ENCODE measurements at regions not wholly inside any gene's neighbourhood (a gene's known extent, or its start where the extent isn't known, plus 50 kb on each side); places are given as distances from the start of the nearest gene placed in this dataset.
"Not testable (repeated sequence)": the region's sequence is repeated elsewhere in the genome, so short reads cannot be mapped to it uniquely, and the experiment has no call there.

- DNase-seq (ENCODE audit: low read depth) = no peak
Measured at GRCh38 chr13:83730674-83731073, 151.6 kb downstream of the SLITRK1 start.

GRCh38 chr13:83722443-83722842, 159.8 kb downstream of the SLITRK1 start:
- no peak for DNase-seq (ENCODE audit: low read depth)

GRCh38 chr13:83716121-83716520, 166.2 kb downstream of the SLITRK1 start:
- DNase-seq (ENCODE audit: low read depth) = no peak

DNA sequence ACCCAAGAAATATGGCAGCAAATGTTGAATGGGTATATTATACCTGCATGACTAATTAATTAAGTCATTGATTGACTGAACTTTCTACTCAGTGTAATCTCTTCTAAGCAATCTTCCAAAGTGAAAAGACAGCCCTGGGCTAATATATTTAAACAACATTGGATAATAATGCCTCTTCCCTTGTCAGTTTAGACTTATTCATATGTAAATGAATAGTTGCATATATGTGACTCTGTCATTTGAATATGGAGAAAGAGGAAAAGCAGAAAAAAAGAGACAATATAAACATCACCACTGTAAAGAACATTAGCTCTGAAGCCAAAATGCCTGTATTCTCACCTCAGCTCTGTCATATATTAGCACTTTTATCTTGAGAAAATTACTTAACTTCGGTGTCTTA, 168.0 kb downstream of the SLITRK1 start:
- no peak for DNase-seq (ENCODE audit: low read depth)

GRCh38 chr13:83710133-83710515, 172.2 kb downstream of the SLITRK1 start:
- no peak for DNase-seq (ENCODE audit: low read depth)

GRCh38 chr13:83709426-83710132, 172.7 kb downstream of the SLITRK1 start:
- no peak for DNase-seq (ENCODE audit: low read depth)

DNA sequence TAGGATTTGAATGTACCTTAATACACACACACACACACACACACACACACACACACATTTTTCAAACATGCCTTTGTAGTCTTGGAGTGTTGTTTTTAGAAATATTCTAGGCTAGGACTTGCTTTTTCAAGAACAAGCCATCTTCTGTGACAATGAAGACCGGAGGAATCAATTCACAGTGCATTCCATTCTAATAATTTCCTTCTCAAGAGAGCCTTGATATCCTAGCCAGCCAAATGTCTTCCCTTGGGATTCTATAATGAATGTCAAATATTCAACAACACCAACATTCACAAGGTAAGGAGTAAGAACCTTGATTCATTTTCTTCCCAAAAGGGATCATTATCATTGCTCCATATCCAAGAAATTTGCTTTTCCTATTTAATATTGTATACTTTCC, 180.3 kb downstream of the SLITRK1 start:
- no peak for DNase-seq (ENCODE audit: low read depth)

DNA sequence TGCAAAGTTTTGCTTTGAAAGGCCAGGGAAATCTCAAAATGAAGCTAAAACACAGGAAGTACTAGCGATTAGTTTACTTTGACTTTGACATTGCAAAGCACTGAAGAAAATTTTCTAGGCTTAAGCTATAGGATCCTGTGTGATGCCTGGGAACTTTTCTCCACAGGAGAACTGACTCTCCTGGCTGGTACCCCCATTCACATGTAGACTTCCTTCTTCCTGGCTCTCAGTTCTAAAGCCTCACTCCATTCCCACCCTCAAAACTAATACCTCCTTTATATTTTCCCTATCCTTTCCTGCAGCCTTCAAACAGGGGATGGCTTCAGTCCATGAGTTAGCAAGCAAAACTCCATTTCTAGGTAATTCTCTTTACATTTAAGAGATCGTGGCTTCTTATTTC, 189.5 kb downstream of the SLITRK1 start:
- no peak for DNase-seq (ENCODE audit: low read depth)

GRCh38 chr13:83691966-83692365, 190.3 kb downstream of the SLITRK1 start:
- no peak for DNase-seq (ENCODE audit: low read depth)

- no peak for DNase-seq (ENCODE audit: low read depth)
Measured at GRCh38 chr13:83681547-83681946, 200.7 kb downstream of the SLITRK1 start.

DNA sequence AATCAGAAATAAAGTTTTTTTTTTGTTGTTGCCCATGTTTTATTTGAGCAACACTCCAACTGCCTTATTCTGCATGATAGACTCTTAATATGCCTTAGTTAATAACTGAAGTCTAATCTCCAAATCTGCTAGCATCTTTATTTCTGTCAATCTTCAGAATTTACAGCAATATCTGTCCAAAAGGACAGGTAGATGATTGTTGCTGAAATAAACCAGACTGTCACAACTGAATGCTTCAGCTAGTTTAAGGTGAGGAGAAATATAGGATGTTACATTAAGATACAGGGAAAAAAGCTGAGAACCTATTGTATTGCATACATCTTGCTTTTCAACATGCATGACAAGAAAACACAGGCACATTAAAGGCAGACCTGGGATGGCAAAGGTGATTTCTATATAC, 204.3 kb downstream of the SLITRK1 start:
- no peak for DNase-seq (ENCODE audit: low read depth)

DNA sequence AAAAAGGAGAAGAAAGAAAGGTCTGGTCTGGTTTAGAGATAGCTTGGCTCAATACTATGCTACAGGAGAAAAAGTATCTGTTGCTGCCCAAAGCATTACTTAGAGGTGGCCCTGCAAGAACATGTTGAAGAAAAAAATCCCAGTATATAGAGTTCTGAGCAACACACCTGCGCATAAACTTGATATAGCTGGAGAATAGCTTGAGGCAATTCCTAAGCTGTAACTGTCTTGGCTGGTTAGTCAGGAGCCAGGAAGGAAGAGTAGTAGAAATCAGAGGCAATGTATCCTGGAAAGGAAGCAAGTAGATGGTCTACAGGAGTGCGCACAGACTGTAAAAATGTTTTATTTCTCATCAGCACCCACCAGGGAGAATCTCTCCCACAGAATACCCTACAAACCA, 209.7 kb downstream of the SLITRK1 start:
- DNase-seq (ENCODE audit: low read depth) = no peak

DNA sequence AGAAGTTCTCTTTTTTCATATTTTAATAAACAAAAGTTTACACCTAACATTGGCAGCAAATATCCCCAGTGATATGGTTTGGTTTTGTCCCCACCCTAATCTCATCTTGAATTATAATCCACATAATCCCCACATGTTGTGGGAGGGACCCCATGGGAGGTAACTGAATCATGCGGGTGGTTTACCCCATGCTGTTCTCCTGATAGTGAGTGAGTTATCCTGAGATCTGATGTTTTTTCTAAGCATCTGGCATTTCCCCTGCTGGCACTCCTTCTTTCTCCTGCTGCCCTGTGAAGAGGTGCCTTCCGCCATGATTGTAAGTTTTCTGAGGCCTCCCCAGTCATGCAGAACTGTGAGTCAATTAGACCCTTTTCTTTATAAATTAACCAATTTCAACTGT, 214.7 kb downstream of the SLITRK1 start:
- DNase-seq (ENCODE audit: low read depth) = no peak

DNA sequence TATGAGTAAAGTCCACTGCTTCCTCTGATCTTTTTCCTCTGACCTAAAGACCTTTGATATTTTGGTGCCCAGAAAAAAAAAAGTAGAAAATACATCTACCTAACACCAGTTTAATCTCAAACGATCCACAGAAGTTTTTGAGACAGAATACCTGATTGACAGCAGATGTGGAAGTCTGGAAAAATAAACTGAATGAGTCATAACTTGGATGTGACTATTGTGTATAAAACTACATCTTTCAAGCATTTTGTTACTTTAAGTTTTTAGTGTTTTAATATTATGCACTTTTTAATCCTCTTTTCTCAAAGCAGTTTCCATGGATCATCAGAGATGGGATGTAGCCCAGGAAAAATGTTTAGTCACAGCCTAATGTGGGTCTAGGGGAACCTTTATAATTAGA, 216.1 kb downstream of the SLITRK1 start:
- DNase-seq (ENCODE audit: low read depth) = no peak

GRCh38 chr13:83657281-83657680, 225.0 kb downstream of the SLITRK1 start:
- no peak for DNase-seq (ENCODE audit: low read depth)

DNA sequence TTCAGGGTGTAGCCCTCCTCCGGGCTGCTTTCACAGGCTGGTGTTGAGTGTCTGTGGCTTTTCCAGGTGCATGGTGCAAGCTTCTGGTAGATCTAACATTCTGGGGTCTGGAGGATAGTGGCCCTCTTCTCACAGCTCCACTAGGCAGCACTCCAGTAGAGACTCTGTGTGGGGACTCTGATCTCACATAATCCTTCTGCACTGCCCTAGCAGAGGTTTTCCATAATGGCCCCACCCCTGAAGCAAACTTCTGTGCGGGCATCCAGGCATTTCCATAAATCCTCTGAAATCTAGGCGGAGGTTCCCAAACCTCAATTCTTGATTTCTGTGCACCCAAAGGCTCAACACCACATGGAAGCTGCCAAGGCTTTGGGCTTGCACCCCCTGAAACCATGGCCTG, 239.7 kb downstream of the SLITRK1 start:
- not testable (repeated sequence) for DNase-seq (ENCODE audit: low read depth)

DNA sequence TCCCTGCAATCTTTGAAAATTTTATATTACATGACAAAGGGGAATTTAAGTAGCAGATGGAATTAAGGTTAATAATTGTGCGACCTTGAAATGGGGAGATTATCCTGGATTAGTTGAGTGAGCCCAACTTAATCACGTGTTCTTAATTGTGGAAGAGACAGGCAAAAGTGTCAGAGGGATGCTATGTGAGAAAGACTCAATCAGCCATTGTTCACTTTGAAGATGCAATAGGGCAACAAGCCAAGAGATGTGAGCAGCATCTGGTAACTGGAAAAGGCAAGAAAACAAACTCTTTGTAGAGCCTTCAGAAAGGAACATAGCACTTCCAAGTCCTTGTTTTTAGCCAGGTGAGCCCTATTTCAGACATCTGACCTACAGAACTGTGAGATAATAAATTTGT, 247.7 kb downstream of the SLITRK1 start:
- DNase-seq (ENCODE audit: low read depth) = no peak

GRCh38 chr13:83633746-83634145, 248.5 kb downstream of the SLITRK1 start:
- no peak for DNase-seq (ENCODE audit: low read depth)

- DNase-seq (ENCODE audit: low read depth) = no peak
Measured at GRCh38 chr13:83622422-83622784, 259.9 kb downstream of the SLITRK1 start.

GRCh38 chr13:83621765-83622421, 260.4 kb downstream of the SLITRK1 start:
- no peak for DNase-seq (ENCODE audit: low read depth)

DNA sequence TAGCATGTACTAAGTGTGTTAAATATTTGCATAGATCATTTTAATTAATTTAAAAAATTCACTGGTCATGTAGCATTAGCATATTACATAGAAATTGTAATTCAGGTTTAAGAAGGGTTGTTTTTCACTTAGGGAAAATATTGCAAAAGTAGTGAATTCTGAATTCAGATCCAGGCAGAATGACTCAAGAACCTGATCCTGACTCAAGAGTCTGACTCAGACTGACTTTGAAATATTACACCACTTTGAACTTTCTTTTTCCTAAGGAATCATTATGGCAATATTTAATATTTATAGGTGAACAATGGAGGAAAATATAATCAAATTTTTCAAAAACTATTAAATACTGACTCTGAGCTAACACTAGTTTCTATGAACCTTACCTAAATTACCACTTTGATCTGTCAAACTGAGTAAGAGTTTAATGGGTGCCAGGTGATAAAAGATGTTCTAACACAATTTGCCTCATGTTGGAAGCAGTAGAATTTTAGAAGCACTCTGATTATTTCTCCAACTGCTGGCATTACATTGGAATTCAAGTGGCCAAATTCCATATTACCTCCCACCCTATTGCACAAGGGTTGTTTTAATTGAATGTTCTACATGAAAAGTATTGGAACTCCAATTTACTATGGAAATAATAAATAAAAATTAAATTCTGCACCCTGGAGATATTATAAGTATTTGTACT, 261.6 kb downstream of the SLITRK1 start:
- no peak for DNase-seq (ENCODE audit: low read depth)

- DNase-seq (ENCODE audit: low read depth) = no peak
Measured at GRCh38 chr13:83618966-83619365, 263.3 kb downstream of the SLITRK1 start.

DNA sequence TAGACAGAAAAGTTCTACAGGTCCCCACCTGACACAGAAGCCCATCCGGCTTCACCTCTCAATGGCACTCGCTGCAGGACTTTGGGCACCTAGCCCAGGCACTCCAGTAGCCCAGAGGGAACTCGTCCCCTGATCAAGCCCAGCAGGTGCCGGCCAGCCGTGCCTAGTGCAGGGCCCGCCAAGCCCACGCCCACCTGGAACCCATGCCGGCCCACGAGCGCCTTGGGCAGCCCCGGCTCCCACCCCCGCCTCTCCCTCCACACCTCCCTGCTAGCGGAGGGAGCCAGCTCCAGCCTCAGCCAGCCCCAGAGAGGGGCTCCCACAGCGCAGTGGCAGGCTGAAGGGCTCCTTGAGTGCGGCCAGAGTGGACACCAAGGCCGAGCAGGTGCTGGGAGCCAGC, 268.8 kb downstream of the SLITRK1 start:
- DNase-seq (ENCODE audit: low read depth) = no peak

- no peak for DNase-seq (ENCODE audit: low read depth)
Measured at GRCh38 chr13:83601539-83601938, 280.7 kb downstream of the SLITRK1 start.

All from activated gamma-delta T cell treated with anti-CD3 and anti-CD28 coated beads, Interleukin-2, amount 50 U/mL, for 16 hours (primary cell).